Subcutaneous abdominal adipose tissue (tissue), 5 donors: ENCODE measurements at regions not wholly inside any gene's neighbourhood (a gene's known extent, or its start where the extent isn't known, plus 50 kb on each side); places are given as distances from the start of the nearest gene placed in this dataset.
"Not testable (repeated sequence)": the region's sequence is repeated elsewhere in the genome, so short reads cannot be mapped to it uniquely, and the experiment has no call there.

Experiments
- H3K27ac ChIP-seq: one replicate; pipeline ENCODE4 v1.7.0; 2013; ENCODE audit warnings: low read depth, mild to moderate bottlenecking, inconsistent platforms, low read length, moderate library complexity
- H3K27me3 ChIP-seq, 5 donors: one replicate each; pipeline ENCODE4 v1.7.0; 2013; ENCODE audit warnings: low read length in 5 of 5, inconsistent platforms in 1 of 5; ENCODE audit not compliant: control insufficient read depth in 5 of 5, insufficient read depth in 4 of 5
- H3K36me3 ChIP-seq, 5 donors: one replicate each; pipeline ENCODE4 v1.7.0; 2013; ENCODE audit warnings: low read length in 5 of 5; ENCODE audit not compliant: control insufficient read depth in 5 of 5, insufficient read depth in 5 of 5
- H3K4me1 ChIP-seq, 5 donors: one replicate each; pipeline ENCODE4 v1.7.0; 2013; ENCODE audit warnings: low read length in 5 of 5, mild to moderate bottlenecking in 3 of 5, moderate library complexity in 1 of 5; ENCODE audit not compliant: control insufficient read depth in 5 of 5, insufficient read depth in 5 of 5
- H3K4me3 ChIP-seq, 5 donors: one replicate each; pipeline ENCODE4 v1.7.0; 2013; ENCODE audit warnings: low read length in 5 of 5, low read depth in 1 of 5
- H3K9ac ChIP-seq, 5 donors: one replicate each; pipeline ENCODE4 v1.7.0; 2013; ENCODE audit warnings: low read length in 5 of 5, mild to moderate bottlenecking in 4 of 5, moderate library complexity in 3 of 5
- H3K9me3 ChIP-seq, 5 donors: one replicate each; pipeline ENCODE4 v1.7.0; 2013; ENCODE audit warnings: low read length in 5 of 5; ENCODE audit not compliant: control insufficient read depth in 5 of 5
- donor health status: healthy.
- donor health status: healthy.
- donor health status: healthy.
- donor health status: healthy.
- donor health status: healthy.

- H3K4me1 ChIP-seq, result no peaks in the 10 kb centered on the region
Measured at GRCh38 chr3:180414157-180414556, 187.8 kb upstream of the TTC14 start.

GRCh38 chr3:180416111-180416594, 185.8 kb upstream of the TTC14 start:
- no peak overlapping the region for H3K27ac ChIP-seq
- H3K9me3 ChIP-seq, result peaks cover 0 to 2% (median 0%) of the 10 kb centered on the region in 5 donors
- no peak overlapping the region for H3K4me3 ChIP-seq
- H3K27me3 ChIP-seq, result no peaks in the 10 kb centered on the region
- no peak overlapping the region for H3K9ac ChIP-seq
- no peaks in the 10 kb centered on the region for H3K36me3 ChIP-seq
- no peaks in the 10 kb centered on the region for H3K4me1 ChIP-seq

More at GRCh38 chr3:180414157-180414556, 187.8 kb upstream of the TTC14 start:
- Histone ChIP-seq H3K27ac (no peak overlapping the region), H3K36me3 (no peaks in the 10 kb centered on the region), H3K4me3 (no peak overlapping the region), H3K9ac (no peak overlapping the region), H3K27me3 (no peaks in the 10 kb centered on the region), H3K9me3 (peaks cover 0 to 2% (median 0%) of the 10 kb centered on the region in 5 donors)

GRCh38 chr3:180417241-180417640, 184.7 kb upstream of the TTC14 start:
- Histone ChIP-seq H3K9me3 (peaks cover 0 to 3% (median 0%) of the 10 kb centered on the region in 5 donors), H3K9ac (no peak overlapping the region), H3K27me3 (no peaks in the 10 kb centered on the region), H3K4me1 (no peaks in the 10 kb centered on the region), H3K36me3 (no peaks in the 10 kb centered on the region), H3K27ac (no peak overlapping the region), H3K4me3 (no peak overlapping the region)

- Histone ChIP-seq H3K27ac (no peak overlapping the region), H3K27me3 (no peaks in the 10 kb centered on the region)
Measured at GRCh38 chr3:180420016-180420415, 181.9 kb upstream of the TTC14 start.

GRCh38 chr3:180420804-180421203, 181.2 kb upstream of the TTC14 start:
- Histone ChIP-seq H3K4me1 (no peaks in the 10 kb centered on the region), H3K27me3 (no peaks in the 10 kb centered on the region), H3K27ac (no peak overlapping the region)

More at GRCh38 chr3:180420016-180420415, 181.9 kb upstream of the TTC14 start:
- Histone ChIP-seq H3K36me3 (no peaks in the 10 kb centered on the region), H3K9ac (no peak overlapping the region), H3K4me3 (no peak overlapping the region), H3K9me3 (peaks cover 0 to 3% (median 3%) of the 10 kb centered on the region in 5 donors), H3K4me1 (no peaks in the 10 kb centered on the region)

GRCh38 chr3:180421221-180421620, 180.7 kb upstream of the TTC14 start:
- Histone ChIP-seq H3K27me3 (no peaks in the 10 kb centered on the region), H3K4me3 (no peak overlapping the region), H3K27ac (no peak overlapping the region), H3K4me1 (no peaks in the 10 kb centered on the region), H3K9ac (no peak overlapping the region), H3K36me3 (no peaks in the 10 kb centered on the region), H3K9me3 (peaks cover 0 to 3% (median 3%) of the 10 kb centered on the region in 5 donors)

More at GRCh38 chr3:180420804-180421203, 181.2 kb upstream of the TTC14 start:
- Histone ChIP-seq H3K9ac (no peak overlapping the region), H3K36me3 (no peaks in the 10 kb centered on the region), H3K4me3 (no peak overlapping the region), H3K9me3 (peaks cover 0 to 3% (median 3%) of the 10 kb centered on the region in 5 donors)

- Histone ChIP-seq H3K4me3 (no peak overlapping the region), H3K9me3 (peaks cover 0 to 3% (median 3%) of the 10 kb centered on the region in 5 donors), H3K27me3 (no peaks in the 10 kb centered on the region), H3K27ac (no peak overlapping the region), H3K36me3 (no peaks in the 10 kb centered on the region), H3K4me1 (no peaks in the 10 kb centered on the region), H3K9ac (no peak overlapping the region)
Measured at GRCh38 chr3:180421721-180422120, 180.2 kb upstream of the TTC14 start.

- not testable (repeated sequence) for H3K36me3 ChIP-seq, H3K9ac ChIP-seq, H3K9me3 ChIP-seq, H3K4me1 ChIP-seq, H3K27ac ChIP-seq, H3K4me3 ChIP-seq, H3K27me3 ChIP-seq
Measured at GRCh38 chr3:180424305-180424704, 177.7 kb upstream of the TTC14 start.

GRCh38 chr3:180430896-180431295, 171.1 kb upstream of the TTC14 start:
- Histone ChIP-seq H3K27ac (no peak overlapping the region), H3K36me3 (no peaks in the 10 kb centered on the region), H3K4me1 (no peaks in the 10 kb centered on the region), H3K9me3 (no peaks in the 10 kb centered on the region), H3K4me3 (no peak overlapping the region), H3K9ac (no peak overlapping the region), H3K27me3 (no peaks in the 10 kb centered on the region)

- Histone ChIP-seq H3K36me3 (no peaks in the 10 kb centered on the region), H3K4me3 (no peak overlapping the region), H3K9me3 (no peaks in the 10 kb centered on the region), H3K4me1 (no peaks in the 10 kb centered on the region), H3K9ac (no peak overlapping the region), H3K27ac (no peak overlapping the region), H3K27me3 (no peaks in the 10 kb centered on the region)
Measured at GRCh38 chr3:180433152-180433551, 168.8 kb upstream of the TTC14 start.
